ENCODE measurements at regions not wholly inside any gene's neighbourhood (a gene's known extent, or its start where the extent isn't known, plus 50 kb on each side); places are given as distances from the start of the nearest gene placed in this dataset.

GRCh38 chr6:148648754-148649453 lies 97.9 kb upstream of the UST start:
- Mint-ChIP-seq H3K4me3 (no peak overlapping the region), H3K27me3 (ENCODE audit: low read depth in 2 of 2) (peaks cover 8 to 50% of the 10 kb centered on the region in 2 donors), H3K4me1 (no peaks in the 10 kb centered on the region), H3K9me3 (no peaks in the 10 kb centered on the region), H3K27ac (no peak overlapping the region), H3K36me3 (no peaks in the 10 kb centered on the region)
- intact Hi-C loops (cut with micrococcal nuclease): no loop called here
- Histone ChIP-seq H3K4me1 (ENCODE audit: control insufficient read depth, insufficient read depth, low read length) (peaks cover 6% of the 10 kb centered on the region), H3K27me3 (ENCODE audit: control insufficient read depth, insufficient read depth, low read length) (peaks cover 3% of the 10 kb centered on the region), H3K27ac (ENCODE audit: low read length) (no peak overlapping the region), H3K9me3 (ENCODE audit: control insufficient read depth, insufficient read depth, low read length) (no peaks in the 10 kb centered on the region), H3K4me3 (ENCODE audit: low read length) (no peak overlapping the region), H3K36me3 (ENCODE audit: control insufficient read depth, insufficient read depth, low read length) (no peaks in the 10 kb centered on the region)
- DNase-seq (no peak), ATAC-seq (no peak)
- WGBS (ENCODE audit: insufficient coverage): 31% methylated on average over 3 of the region's 4 CpGs
- TF ChIP-seq CTCF (IDR thresholded peaks at IDR 0.05): no peak

- H3K4me3 ChIP-seq (ENCODE audit: low read length): no peak overlapping the region
- Mint-ChIP-seq H3K27ac (no peak overlapping the region), H3K36me3 (no peaks in the 10 kb centered on the region), H3K9me3 (no peaks in the 10 kb centered on the region), H3K27me3 (ENCODE audit: low read depth in 2 of 2) (peaks cover 8 to 48% of the 10 kb centered on the region in 2 donors), H3K4me3 (no peak overlapping the region), H3K4me1 (no peaks in the 10 kb centered on the region)
- ATAC-seq: no peak
- peaks cover 6% of the 10 kb centered on the region for H3K4me1 ChIP-seq (ENCODE audit: control insufficient read depth, insufficient read depth, low read length)
- H3K36me3 ChIP-seq (ENCODE audit: control insufficient read depth, insufficient read depth, low read length): no peaks in the 10 kb centered on the region
- peaks cover 3% of the 10 kb centered on the region for H3K27me3 ChIP-seq (ENCODE audit: control insufficient read depth, insufficient read depth, low read length)
- no peak for DNase-seq
- TF ChIP-seq CTCF (IDR thresholded peaks at IDR 0.05): no peak
- H3K9me3 ChIP-seq (ENCODE audit: control insufficient read depth, insufficient read depth, low read length): no peaks in the 10 kb centered on the region
- intact Hi-C loops (cut with micrococcal nuclease): no loop called here
- no peak overlapping the region for H3K27ac ChIP-seq (ENCODE audit: low read length)
These were observed 97.3 kb upstream of the UST start for GRCh38 chr6:148649454-148649963.

GRCh38 chr6:148650941-148651505 lies 95.8 kb upstream of the UST start:
- ATAC-seq (no peak), DNase-seq (no peak)
- no peaks in the 10 kb centered on the region for H3K9me3 Mint-ChIP-seq
- intact Hi-C loops (cut with micrococcal nuclease): no loop called here
- H3K27me3 Mint-ChIP-seq (ENCODE audit: low read depth in 2 of 2): peaks cover 8 to 39% of the 10 kb centered on the region in 2 donors
- Histone ChIP-seq H3K27ac (ENCODE audit: low read length) (no peak overlapping the region), H3K9me3 (ENCODE audit: control insufficient read depth, insufficient read depth, low read length) (no peaks in the 10 kb centered on the region), H3K4me1 (ENCODE audit: control insufficient read depth, insufficient read depth, low read length) (peaks cover 6% of the 10 kb centered on the region), H3K27me3 (ENCODE audit: control insufficient read depth, insufficient read depth, low read length) (peaks cover 3% of the 10 kb centered on the region), H3K36me3 (ENCODE audit: control insufficient read depth, insufficient read depth, low read length) (no peaks in the 10 kb centered on the region), H3K4me3 (ENCODE audit: low read length) (no peak overlapping the region)
- H3K4me1 Mint-ChIP-seq: no peaks in the 10 kb centered on the region
- no peak for TF ChIP-seq CTCF (IDR thresholded peaks at IDR 0.05)
- H3K36me3 Mint-ChIP-seq: no peaks in the 10 kb centered on the region
- no peak overlapping the region for H3K27ac Mint-ChIP-seq
- no peak overlapping the region for H3K4me3 Mint-ChIP-seq
- 87% methylated on average over 2 of the region's 2 CpGs for WGBS (ENCODE audit: insufficient coverage)

- ATAC-seq: no peak
- Histone ChIP-seq H3K4me3 (ENCODE audit: low read length) (no peak overlapping the region), H3K4me1 (ENCODE audit: control insufficient read depth, insufficient read depth, low read length) (peaks cover 6% of the 10 kb centered on the region), H3K27me3 (ENCODE audit: control insufficient read depth, insufficient read depth, low read length) (peaks cover 3% of the 10 kb centered on the region), H3K36me3 (ENCODE audit: control insufficient read depth, insufficient read depth, low read length) (no peaks in the 10 kb centered on the region), H3K27ac (ENCODE audit: low read length) (no peak overlapping the region), H3K9me3 (ENCODE audit: control insufficient read depth, insufficient read depth, low read length) (no peaks in the 10 kb centered on the region)
- no peak overlapping the region for H3K4me3 Mint-ChIP-seq
- peaks cover 8 to 39% of the 10 kb centered on the region in 2 donors for H3K27me3 Mint-ChIP-seq (ENCODE audit: low read depth in 2 of 2)
- no peak for DNase-seq
- H3K27ac Mint-ChIP-seq: no peak overlapping the region
- intact Hi-C loops (cut with micrococcal nuclease): no loop called here
- no peaks in the 10 kb centered on the region for H3K36me3 Mint-ChIP-seq
- no peaks in the 10 kb centered on the region for H3K4me1 Mint-ChIP-seq
- no peak for TF ChIP-seq CTCF (IDR thresholded peaks at IDR 0.05)
- H3K9me3 Mint-ChIP-seq: no peaks in the 10 kb centered on the region
These were observed 94.6 kb upstream of the UST start for GRCh38 chr6:148652205-148652604.

Data from natural killer cell (primary cell).